Stomach (tissue), 8 donors: ENCODE measurements at regions not wholly inside any gene's neighbourhood (a gene's known extent, or its start where the extent isn't known, plus 50 kb on each side); places are given as distances from the start of the nearest gene placed in this dataset.

Source experiments
- DNase-seq, 2 donors: peaks; one replicate each; pipeline versions ENCODE4 v3.0.0 to v3.0.0-alpha.2; 2013 to 2019
- H3K27ac ChIP-seq, 5 donors: fragments of 200-600 bp in 4 of 5; sonication (generic) in 4 of 5; one replicate each; pipeline ENCODE4 v1.5.1; 2013 to 2019; ENCODE audit warnings: mild to moderate bottlenecking in 1 of 5, moderate library complexity in 1 of 5
- H3K27me3 ChIP-seq, 3 donors: fragments of 200-600 bp; sonication (generic); one replicate each; pipeline ENCODE4 v1.5.1; 2017 to 2019; ENCODE audit warnings: mixed run types in 1 of 3
- H3K36me3 ChIP-seq, 4 donors: fragments of 200-600 bp; sonication (generic); 1 replicate in 3 of 4; 2 replicates in 1 of 4; pipeline ENCODE4 v1.5.1; 2016 to 2019
- H3K4me1 ChIP-seq, 4 donors: fragments of 200-600 bp; sonication (generic); one replicate each; pipeline ENCODE4 v1.5.1; 2016 to 2019
- H3K4me3 ChIP-seq, 4 donors: fragments of 200-600 bp; sonication (generic) in 3 of 4; one replicate each; pipeline ENCODE4 v1.5.1; 2016 to 2019; ENCODE audit warnings: mild to moderate bottlenecking in 1 of 4
- H3K9me3 ChIP-seq, 4 donors: fragments of 200-600 bp; sonication (generic); one replicate each; pipeline ENCODE4 v1.5.1; 2016 to 2019
- CTCF ChIP-seq, 7 experiments: fragments of 450-650 bp in 4 of 7; fragments of 200-600 bp in 3 of 7; sonication (generic) in 3 of 7; IDR thresholded peaks; one replicate each; pipeline ENCODE4 v1.5.1; 2016 to 2019; ENCODE audit warnings: antibody characterized with exemption in 7 of 7, control low read depth in 2 of 7, mild to moderate bottlenecking in 1 of 7
- EP300 ChIP-seq: sonication (generic); formaldehyde crosslinking; IDR thresholded peaks from one replicate; pipeline ENCODE4 v1.6.1; 2017; ENCODE audit warnings: antibody characterized with exemption
- POLR2A ChIP-seq, 4 donors: fragments of 450-650 bp; IDR thresholded peaks; one replicate each; pipeline ENCODE4 v1.6.1; 2016; ENCODE audit warnings: antibody characterized with exemption in 4 of 4, control low read depth in 2 of 4, mild to moderate bottlenecking in 1 of 4, moderate library complexity in 1 of 4
- POLR2AphosphoS5 ChIP-seq, 3 donors: sonication (generic); formaldehyde crosslinking; IDR thresholded peaks; one replicate each; pipeline ENCODE4 v1.6.1; 2016; ENCODE audit warnings: antibody characterized with exemption in 3 of 3
- WGBS, 5 donors: extraction: QIAGEN DNeasy Blood & Tissue Kit in 3 of 5; methylation state at CpG; one replicate each; pipeline versions ENCODE4 v1.1.5 to v1.1.7; 2013 to 2018; 5-methylcytosine and 5-hydroxymethylcytosine counted together
- intact Hi-C: fragments of 100-400 bp; cut with DNase I; formaldehyde crosslinking; loops from one replicate; pipeline ENCODE4 v1.15.1; 2023; ENCODE audit warnings: low total_unique reads
- donor health status: healthy with polysubstance abuse.
- donor health status: Bipolar disorder and iron deficiency.
- donor health status: healthy.

GRCh38 chr20:37586078-37586477 lies 58.4 kb upstream of the BLCAP start:
- no peak for DNase-seq
- no peaks in the 10 kb centered on the region for H3K36me3 ChIP-seq
- H3K4me3 ChIP-seq: no peak overlapping the region
- TF ChIP-seq EP300 (no peak), POLR2A (IDR thresholded peaks at IDR 0.05) (no peak), POLR2AphosphoS5 (IDR thresholded peaks at IDR 0.05) (no peak), CTCF (IDR thresholded peaks at IDR 0.05) (no peak)
- no peaks in the 10 kb centered on the region for H3K4me1 ChIP-seq
- H3K27me3 ChIP-seq: peaks cover 0 to 46% (median 5%) of the 10 kb centered on the region in 3 donors
- intact Hi-C loops: no loop called here
- H3K27ac ChIP-seq: no peak overlapping the region
- 80 to 85% (median 82%) methylated on average over 2 of the region's 2 CpGs for WGBS, 5 donors
- peaks cover 0 to 10% (median 2%) of the 10 kb centered on the region in 4 donors for H3K9me3 ChIP-seq

DNA sequence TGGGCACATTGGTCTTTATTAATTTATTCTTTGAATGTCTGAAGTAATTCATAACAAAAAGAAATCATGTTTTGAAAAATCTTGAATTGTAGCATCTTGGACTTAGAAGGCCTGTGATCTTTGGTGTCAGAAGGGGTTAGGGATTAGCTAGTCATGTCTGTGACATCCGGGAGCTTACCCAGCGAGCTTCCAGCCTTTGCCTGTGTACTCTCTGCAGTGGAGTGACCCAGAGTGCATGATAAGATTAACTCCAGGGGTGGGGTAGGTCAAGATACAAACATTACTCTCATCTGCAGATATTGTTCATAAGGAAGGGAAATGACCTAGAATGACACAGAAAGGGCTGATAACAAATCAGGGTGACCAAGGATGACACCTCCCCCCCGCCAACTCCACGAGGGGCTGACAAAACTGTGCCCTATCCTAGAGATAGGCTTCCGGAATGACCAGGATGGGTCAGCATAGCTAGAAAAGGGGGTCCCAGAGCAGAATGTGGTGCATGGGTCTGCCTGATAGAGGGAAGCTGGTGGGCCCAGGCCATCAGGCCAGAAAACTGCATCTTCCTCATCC lies 56.6 kb upstream of the BLCAP start:
- 31 to 36% (median 33%) methylated on average over 5 of the region's 5 CpGs for WGBS, 5 donors
- H3K36me3 ChIP-seq: no peaks in the 10 kb centered on the region
- H3K9me3 ChIP-seq: peaks cover 0 to 10% (median 2%) of the 10 kb centered on the region in 4 donors
- no peak overlapping the region for H3K4me3 ChIP-seq
- DNase-seq: no peak
- no peak overlapping the region for H3K27ac ChIP-seq
- H3K4me1 ChIP-seq: no peaks in the 10 kb centered on the region
- intact Hi-C loops: no loop called here
- peaks cover 0 to 54% (median 5%) of the 10 kb centered on the region in 3 donors for H3K27me3 ChIP-seq
- TF ChIP-seq POLR2A (IDR thresholded peaks at IDR 0.05): no peak

DNA sequence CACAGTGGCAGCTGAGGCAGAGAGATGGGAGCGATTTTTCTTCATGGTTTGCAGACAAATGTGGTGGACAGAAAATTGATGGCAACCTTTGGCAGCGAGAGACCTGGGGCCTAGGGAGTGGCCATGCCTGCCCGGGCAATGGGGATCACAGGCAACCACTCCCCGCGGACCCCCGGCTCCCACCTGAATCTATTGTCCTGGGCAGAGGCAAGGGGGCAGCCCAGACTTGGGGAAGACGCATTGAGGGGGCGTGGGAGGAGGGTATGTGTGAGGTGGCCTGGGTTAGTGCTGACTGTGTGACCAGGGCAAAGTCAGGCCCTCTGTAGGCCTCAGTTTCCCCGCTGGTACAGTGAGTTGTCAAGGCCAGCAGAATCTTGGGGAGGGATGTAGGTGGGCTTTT lies 53.6 kb upstream of the BLCAP start:
- Histone ChIP-seq H3K27ac (no peak overlapping the region), H3K4me3 (no peak overlapping the region), H3K9me3 (peaks cover 0 to 9% (median 2%) of the 10 kb centered on the region in 4 donors), H3K36me3 (no peaks in the 10 kb centered on the region), H3K4me1 (no peaks in the 10 kb centered on the region), H3K27me3 (peaks cover 0 to 68% (median 5%) of the 10 kb centered on the region in 3 donors)
- no peak for DNase-seq
- 74 to 88% (median 82%) methylated on average over 9 of the region's 9 CpGs for WGBS, 5 donors
- no peak for TF ChIP-seq CTCF (IDR thresholded peaks at IDR 0.05)
- TF ChIP-seq EP300: no peak
- TF ChIP-seq POLR2AphosphoS5 (IDR thresholded peaks at IDR 0.05): no peak
- TF ChIP-seq POLR2A (IDR thresholded peaks at IDR 0.05): no peak
- intact Hi-C loops: no loop called here

DNA sequence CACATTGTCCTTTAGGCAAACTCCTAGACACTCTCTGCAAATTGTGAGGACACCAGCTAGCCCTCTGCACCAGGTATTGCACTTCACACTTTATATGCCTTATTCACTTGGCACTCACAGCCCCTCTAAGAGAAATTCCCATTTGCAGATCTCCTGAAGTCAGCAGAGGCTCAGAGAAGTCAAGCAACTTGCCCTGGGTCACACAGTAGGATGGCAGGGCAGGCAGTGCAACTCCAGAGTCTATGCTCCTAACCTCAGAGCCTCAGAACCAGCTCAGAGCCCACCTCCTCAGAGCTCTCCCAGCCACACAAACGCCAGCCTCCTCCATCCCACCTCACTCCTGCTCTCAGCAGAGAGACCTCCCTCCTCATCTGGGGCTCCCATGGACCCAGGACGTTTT lies 52.4 kb upstream of the BLCAP start:
- Histone ChIP-seq H3K36me3 (no peaks in the 10 kb centered on the region), H3K4me3 (no peak overlapping the region), H3K4me1 (no peaks in the 10 kb centered on the region), H3K27me3 (peaks cover 0 to 67% (median 0%) of the 10 kb centered on the region in 3 donors), H3K27ac (no peak overlapping the region), H3K9me3 (no peaks in the 10 kb centered on the region)
- TF ChIP-seq POLR2A (IDR thresholded peaks at IDR 0.05): no peak
- TF ChIP-seq EP300: no peak
- no peak for TF ChIP-seq CTCF (IDR thresholded peaks at IDR 0.05)
- TF ChIP-seq POLR2AphosphoS5 (IDR thresholded peaks at IDR 0.05): no peak
- WGBS, 5 donors: 5 to 30% (median 20%) methylated on average over 2 of the region's 2 CpGs
- DNase-seq: no peak
- intact Hi-C loops: no loop called here

- no peak overlapping the region for H3K4me3 ChIP-seq
- WGBS, 5 donors: 76 to 85% (median 81%) methylated on average over 7 of the region's 7 CpGs
- no peaks in the 10 kb centered on the region for H3K4me1 ChIP-seq
- no peak for TF ChIP-seq EP300
- TF ChIP-seq CTCF (IDR thresholded peaks at IDR 0.05): no peak
- no peak for TF ChIP-seq POLR2A (IDR thresholded peaks at IDR 0.05)
- no peak for TF ChIP-seq POLR2AphosphoS5 (IDR thresholded peaks at IDR 0.05)
- H3K27me3 ChIP-seq: peaks cover 0 to 63% (median 0%) of the 10 kb centered on the region in 3 donors
- H3K9me3 ChIP-seq: no peaks in the 10 kb centered on the region
- intact Hi-C loops: no loop called here
- no peak for DNase-seq
- no peak overlapping the region for H3K27ac ChIP-seq
- H3K36me3 ChIP-seq: no peaks in the 10 kb centered on the region
Measured at GRCh38 chr20:37579106-37579505, 51.4 kb upstream of the BLCAP start.
